HG03060 (cell line): ENCODE measurements at regions not wholly inside any gene's neighbourhood (a gene's known extent, or its start where the extent isn't known, plus 50 kb on each side); places are given as distances from the start of the nearest gene placed in this dataset.

Experiments used
- ATAC-seq: cut with Tn5 transposase; IDR thresholded peaks from one replicate; pipeline ENCODE4 v1.9.1; 2021; ENCODE audit warnings: low read depth, moderate number of reproducible peaks; ENCODE audit not compliant: unreplicated experiment

DNA sequence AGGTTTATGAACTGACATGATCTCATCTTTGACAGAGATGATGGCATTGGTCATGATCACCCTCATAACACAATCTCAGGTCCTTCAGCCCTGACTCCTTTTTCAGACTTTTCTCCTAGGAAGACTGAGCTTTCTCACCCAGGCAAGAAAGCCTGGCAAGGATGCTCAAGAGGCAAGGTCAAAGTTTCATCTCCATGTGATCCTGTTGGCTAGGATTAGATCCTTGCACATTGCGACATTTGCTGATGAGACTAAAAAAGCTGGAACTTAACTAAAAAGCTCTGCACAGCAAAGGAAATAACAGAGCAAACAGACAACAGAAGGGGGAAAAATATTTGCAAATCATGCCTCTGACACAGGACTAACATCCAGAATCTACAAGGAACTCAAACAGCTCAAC lies 444.1 kb upstream of the PSMD7 start:
- ATAC-seq: no peak

DNA sequence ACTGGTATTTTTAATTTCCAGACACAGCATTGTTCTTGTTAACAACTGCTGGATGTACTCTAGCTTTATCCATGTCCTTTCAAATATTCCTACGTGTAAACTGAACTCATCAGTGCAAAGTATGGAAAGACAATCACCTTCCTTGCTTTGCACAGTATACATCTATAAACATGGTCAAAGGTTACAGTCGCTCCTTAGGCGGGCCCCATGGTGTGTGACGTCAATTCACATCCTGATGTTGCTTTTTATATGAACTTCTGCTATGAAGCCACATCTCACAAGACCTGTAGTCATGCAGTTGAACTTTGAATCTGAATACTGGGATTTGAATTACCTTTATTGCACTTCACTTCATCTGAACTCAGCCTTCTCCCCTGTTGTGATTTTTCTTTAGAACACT lies 447.6 kb upstream of the PSMD7 start:
- no peak for ATAC-seq

DNA sequence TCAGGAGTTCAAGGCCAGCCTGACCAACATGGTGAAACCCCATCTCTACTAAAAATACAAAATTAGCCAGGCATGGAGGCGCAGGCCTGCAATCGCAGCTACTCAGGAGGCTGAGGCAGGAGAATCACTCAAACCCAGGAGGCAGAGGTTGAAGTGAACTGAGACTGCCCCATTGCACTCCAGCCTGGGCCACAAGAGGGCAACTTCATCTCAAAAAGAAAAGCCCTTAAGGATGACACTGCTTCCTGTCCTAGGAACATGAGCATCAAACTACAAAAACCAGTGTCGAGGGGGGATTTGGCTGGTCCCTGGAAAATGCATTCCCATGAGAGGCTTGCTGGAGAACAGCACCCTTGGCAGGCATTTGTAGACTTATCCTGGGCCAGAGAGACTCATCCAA lies 449.5 kb upstream of the PSMD7 start:
- no peak for ATAC-seq

DNA sequence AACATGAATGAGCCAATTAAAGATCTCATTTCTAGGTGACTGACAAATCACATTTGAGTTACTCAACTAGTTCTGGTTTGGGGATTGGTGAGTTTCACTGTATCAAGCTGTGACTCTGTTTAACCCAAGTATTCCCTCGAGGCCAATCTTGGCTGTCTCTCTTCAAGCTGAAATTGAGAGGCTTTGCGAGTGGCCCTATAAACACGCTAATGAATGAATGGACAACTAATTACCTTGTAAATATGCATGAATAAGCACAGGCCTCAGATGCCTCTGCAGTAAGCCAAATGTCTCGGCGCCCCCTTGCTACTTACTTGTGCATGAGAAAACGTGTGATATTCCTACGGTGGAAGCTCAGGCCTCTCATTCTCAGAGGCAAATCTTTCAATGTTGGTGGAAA lies 450.3 kb upstream of the PSMD7 start:
- ATAC-seq: no peak

DNA sequence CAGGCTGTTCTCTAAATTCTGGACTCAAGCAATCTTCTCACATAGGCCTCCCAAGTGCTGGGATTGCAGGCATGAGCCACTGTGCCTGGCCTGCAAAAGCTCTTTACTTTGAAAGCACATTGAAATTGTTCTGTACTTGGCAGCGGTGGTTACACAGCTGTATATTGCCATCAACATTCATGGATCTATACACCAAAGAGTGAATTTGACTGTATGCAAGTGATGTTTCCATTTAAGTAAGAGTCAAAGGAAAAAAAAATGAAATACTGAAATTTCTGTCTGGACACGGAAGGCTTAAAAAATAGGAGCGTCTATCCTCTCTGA lies 450.6 kb upstream of the PSMD7 start:
- ATAC-seq: no peak

DNA sequence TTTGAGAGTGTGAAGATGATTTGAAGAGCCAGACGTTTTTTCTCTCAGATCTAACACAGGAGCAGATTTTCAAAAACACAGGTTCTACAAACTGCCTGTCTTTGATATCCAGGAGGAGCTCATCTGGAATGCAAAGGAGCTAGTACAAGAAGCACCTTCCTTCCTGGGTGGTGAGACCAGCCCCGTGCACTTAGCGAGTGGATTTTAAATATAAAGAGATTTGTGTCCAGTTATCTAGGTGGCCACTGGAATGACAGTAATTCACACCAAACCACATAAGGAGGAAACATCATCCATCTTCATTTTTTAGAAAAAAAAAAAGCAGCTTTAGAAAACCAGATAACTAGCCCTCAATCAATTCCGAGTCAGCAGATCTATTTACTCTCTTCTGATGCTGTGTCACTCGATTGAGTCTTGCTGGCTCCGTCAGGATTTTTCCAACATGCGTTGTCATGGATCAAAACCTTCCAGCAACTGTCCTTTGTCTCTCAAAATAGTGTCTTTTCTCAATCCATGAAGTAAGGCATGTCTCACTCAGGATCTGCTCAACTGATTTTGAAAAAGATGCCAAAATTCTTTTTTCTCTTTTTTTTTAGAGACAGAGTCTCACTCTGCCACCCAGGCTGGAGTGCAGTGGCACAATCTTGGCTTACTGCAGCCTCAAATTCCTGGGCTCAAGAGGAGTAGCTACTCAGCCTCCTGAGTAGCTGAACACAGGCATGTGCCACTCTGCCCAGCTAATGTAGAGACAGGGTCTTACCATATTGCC lies 451.2 kb upstream of the PSMD7 start:
- ATAC-seq: no peak

DNA sequence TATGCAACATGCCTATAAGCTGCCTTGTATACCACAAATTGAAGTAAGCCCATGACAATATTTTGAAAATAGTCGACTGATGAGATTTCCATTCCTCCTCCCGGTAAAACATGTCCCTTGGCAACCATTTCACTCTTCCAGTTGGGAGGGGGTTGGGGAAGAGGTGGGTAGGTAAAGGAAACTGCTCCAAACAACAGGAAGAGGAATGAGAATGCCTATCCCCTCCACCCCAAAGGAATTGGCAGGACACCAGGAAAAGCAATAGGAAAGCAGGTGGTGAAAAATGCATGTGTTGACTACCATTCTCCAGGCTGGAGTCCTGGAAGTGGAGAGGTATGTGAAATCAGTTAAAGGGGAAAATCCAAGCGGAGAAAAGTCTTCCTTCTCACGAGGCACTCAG lies 455.9 kb upstream of the PSMD7 start:
- ATAC-seq: no peak

DNA sequence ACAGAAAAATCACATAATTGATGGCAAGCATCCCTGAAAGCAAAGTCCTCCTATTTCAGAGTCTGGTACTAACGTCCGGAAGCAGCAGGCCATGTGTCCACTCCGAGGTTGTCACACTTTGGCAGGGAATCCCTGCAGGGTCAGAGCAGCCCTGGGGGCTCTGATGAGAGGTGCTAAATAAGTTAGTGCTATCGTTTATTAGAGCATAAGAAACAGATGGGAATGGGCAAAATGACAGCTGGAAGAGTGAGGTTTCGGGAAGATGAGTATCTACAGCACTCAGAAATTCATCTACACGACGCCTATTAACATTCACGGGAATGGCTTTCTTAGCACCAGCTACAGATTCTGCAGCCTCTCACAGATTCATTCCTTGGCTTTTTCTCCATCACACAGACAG lies 465.4 kb upstream of the PSMD7 start:
- no peak for ATAC-seq

DNA sequence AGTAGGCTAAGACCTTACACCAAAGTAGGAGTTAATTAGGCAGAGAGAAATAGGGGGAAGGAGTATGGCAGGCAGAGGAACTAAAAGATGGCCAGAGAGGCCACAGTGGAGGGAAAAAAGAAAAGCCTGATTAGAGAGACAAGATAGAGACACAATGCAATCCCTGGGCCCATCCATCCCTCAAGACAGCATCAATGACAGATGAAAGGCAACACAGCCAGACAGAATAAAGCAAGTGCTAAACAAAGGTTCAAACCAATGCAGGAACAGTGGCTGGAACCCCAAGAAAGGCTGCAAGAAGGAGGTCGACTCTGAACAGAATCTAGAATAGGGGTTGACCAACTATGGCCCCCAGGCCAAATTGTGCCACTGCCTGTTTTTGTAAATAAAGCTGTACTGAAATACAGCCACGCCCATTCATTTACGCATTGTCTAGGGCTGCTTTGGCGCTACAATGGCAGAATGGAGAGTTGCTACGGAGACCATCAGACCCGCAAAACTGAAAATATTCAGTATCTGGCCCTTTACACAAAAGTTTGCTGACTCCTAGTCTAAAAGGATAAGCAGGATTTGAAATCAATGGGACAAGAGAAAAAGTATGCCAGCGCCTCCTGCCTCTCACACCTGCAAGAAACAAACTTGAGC lies 473.3 kb upstream of the PSMD7 start:
- no peak for ATAC-seq

DNA sequence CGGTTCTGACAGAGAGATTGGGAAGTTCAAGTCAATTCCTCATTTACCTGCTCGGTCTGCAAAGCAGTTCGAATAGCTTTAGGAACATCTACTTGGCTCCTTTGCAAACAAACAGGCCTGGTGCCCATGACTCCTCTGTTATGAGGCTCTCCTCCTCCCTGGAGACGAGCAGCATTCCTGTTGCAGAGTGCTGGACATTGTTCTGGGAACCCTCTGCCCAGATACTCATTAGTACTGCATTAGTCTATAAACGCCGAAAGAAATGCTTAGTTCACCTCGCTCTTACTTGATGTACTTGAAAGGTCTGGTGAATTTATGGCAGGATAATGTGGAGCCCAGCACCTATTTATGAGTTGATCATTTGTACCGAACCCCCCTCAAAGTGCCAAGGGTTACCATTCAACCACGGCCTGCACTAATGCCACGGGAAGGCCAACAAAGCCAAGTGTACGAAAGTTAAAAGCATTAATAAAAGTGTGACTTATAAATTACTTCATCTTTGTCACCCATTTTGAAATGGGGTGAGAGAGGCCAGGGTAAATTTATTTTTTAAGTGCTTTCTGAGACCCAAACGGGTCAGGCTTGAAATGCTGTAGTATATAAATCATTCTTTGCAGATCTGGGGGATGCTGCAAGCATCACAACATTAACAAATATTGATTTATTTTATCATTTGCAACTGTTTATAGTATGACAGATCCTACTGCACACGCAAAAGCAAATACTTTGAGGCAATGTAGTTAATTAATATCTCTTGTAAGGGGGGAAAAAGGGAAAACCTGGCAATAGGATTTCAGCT lies 478.9 kb upstream of the PSMD7 start:
- no peak for ATAC-seq

DNA sequence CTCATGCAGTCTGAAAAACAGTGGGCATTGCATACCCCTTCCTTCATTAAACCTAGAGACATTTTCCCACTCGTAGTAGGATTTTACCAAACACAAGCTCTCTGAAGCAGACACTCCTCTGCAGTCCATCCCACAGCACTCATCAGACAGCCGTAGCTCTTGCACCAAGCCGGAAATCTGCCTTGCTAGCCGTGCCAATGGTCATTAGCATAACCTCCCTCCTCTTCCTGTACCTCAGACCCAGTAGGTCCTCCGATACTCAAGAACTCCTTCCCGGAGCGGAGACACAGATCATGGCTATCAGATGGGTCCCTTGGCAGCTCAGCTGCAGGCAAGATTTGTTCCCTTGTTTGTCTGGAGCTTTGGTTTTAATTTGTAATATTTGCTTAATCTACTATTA lies 483.1 kb upstream of the PSMD7 start:
- no peak for ATAC-seq

DNA sequence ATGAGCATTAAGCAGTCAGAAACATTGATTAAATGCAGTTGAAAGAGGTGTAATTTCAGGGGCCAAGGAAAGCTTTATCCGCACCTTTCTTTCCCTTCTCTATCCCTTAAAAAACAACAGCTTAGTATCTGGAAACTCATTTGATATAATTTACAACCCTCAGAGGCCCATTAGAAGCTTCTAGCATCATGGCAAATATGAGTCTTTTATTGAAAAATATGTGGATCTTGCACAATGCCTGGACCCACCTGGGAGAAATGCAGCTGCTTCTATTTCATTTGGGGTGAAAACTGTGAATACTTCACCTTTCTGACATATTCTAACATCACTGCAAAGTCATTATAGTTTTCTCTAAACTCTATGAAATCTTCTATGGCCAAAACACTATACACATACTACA lies 492.2 kb upstream of the PSMD7 start:
- no peak for ATAC-seq

DNA sequence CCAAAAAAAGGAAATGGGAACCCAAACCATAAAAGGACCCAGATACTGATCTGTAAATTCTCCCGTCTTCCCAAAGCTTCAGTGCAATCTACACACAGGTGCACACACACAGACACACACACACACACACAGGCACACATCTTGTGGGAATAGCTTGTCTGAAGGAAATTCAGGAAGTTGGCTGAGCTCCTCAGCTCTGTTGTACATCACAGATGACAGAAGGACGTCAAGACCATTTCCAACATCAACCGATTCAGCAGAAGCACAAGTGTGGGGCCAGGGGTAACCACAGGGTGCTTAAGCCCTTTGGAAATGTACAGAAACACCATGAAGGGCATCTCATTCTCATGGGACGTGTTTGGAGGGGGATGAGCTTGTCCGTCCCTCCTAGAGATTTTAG lies 498.1 kb upstream of the PSMD7 start:
- ATAC-seq: no peak

DNA sequence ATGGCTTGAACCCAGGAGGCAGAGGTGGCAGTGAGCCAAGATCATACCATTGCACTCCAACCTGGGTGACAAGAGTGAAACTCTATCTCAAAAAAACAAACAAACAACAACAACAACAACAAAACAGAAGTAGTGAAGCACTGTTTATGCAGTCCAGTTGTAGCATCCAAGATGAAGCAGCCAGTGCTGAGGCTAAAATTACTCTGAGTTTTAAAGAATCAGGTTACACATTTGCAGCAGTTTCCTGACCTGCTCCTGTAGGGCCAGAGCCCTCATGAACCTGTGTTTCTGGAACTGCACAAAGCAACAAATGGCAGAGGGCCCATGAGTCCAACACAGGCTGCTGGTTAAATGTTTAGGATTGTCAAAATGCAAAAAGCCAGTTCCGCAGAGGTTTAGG lies 499.5 kb upstream of the PSMD7 start:
- no peak for ATAC-seq

DNA sequence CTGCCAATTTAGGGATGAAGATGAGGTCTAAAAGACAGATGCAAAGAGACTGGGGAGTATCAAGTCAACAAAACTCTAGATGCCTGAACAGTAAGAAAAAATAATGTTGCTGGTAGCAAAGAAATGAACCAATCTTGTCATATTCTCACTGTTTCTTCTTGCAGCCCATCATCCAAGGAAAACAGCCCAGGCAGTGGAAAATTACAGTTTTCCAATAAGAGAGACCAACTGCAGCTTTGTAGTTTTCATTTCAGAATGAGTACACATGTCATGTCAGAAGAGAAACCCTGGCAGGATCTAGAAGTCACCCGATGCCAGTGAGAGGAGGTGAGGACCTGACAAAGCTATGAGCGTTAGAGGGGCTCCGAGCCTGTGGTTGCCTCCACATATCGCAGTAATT lies 500.4 kb upstream of the PSMD7 start:
- no peak for ATAC-seq

DNA sequence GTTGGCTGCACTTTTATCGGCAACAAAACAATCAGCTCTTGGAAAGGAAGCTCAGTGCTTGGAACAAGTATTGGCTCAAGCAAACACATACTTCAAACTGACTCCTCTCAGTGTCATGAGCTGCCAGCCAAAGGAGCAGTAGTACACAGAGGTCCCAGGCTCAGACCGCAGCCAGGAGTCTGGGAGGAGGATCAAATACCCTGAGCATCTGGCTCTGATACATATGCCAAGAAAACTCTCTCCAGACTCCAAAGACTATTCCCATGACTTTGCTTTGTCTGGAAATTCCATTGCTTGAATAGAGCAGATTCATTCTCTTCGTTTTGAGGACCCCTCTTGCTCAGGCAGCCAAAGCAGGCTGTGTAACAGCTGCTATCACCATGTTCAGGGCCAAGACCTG lies 501.6 kb upstream of the PSMD7 start:
- no peak for ATAC-seq

DNA sequence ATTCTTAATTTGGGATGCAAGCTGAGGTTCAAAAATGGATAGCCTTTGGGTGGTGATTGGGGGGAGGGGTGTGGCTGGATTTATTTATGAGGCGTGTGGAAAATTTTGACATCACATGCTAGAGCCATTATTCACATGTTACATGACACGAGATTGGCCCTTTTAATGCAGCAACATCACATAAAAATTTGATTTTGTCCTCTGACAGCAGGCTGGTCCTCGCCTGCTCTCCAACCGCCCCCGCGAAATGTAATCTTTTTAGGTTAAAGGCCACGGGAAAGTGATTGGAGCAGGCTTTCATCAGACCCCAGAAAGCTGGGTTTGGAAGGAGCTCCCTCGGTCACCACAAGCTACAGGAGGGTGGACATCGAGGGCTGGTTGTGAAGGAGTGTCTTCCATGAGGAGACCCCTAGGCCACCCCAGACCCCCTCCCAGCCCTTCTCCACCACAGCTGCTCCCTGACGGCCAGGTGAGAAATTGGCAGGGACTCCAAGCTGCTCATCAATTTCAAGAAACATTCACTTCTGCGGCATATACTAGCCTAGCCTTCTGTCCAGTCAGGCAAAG lies 502.7 kb upstream of the PSMD7 start:
- ATAC-seq: no peak

DNA sequence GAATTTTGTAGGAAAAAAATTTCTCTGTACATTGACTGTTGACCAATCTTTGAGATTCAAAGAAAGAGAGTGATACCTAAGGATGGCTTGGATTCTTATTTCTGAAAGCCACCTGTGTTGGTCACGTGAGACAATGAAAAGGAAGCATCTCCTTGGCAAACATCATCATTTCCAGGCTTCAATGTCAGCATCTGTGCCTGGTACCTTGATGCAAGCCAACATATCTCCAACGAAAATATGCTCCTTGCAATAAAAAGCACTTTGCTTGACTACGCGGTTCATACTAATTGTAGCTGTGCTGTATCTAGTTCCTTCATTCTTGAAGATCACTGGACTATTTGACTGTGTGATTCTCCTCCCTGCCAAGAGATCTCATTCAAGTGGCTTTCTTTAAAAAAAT lies 503.4 kb upstream of the PSMD7 start:
- ATAC-seq: no peak

DNA sequence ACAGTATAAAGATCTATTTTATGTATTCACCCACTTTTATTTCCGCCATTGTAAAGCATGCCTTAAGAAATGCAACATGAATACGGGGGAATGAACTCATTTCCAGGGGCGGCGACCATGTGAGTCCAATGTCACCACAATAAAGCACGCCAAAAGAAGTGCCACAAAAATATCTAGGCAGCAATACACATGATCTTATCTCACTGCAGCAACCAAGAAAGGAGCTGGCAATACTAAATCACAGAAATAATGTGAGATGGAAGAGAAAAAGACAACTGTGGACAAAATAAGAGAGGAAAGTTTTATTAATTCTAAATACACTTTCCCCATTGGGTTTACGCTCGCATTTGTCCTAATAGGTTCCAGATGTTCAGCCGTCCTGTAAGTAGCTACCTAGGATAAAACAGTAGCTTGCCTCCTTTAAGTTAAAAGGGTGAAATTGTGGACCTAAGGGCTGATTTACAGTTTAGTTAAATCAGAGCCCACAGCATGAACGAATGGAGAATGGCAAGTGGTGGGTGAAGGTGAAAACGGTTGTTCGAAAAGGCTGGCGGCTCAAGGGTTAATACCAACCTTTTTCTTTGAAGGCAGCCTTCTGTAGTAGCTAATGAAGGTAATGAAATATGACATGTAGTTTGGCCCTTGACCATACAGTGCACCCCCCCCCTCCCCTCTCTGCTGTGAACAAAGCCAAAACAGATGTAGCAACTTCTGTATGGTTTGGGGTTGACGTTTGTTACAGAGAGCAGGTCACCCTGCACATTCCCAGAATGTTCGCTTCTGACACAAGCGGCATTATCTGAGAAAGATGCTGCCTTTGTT lies 504.2 kb upstream of the PSMD7 start:
- no peak for ATAC-seq

DNA sequence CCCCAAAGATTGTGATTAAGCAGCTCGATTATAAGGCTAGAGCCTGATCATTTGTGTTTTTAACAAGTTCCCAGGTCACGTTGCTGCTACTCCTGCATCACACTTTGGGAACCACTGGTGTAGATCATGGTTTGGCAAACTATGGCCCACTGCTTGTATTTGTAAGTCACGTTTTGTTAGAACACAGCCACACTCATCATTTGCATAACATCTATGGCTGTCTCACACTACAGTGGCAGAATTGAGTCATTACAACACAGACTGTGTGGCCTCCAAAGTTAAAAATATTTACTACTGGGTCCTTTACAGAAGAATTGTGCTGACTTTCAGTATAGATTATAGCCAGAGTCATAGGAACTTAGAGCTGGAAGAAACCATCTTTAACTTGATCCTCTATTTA lies 515.3 kb upstream of the PSMD7 start:
- no peak for ATAC-seq

DNA sequence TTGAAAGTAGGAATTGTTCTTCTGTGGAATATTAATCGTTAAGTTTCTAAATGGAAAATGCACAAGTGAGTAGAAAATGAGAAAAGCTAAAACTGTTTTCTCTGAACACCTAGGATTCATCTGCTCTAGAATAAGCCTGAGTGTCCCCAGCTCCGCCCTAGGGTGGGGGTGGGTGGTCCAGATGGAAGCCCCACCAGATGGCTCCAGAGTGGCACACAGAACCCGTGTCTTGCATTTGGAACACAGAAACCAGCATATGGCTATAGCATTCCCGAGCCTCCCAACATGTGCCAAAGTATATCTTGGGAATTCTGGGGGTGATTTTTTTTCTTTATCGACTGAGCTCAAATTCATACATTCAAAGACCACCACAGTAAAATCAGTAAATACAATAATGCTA lies 517.7 kb upstream of the PSMD7 start:
- ATAC-seq: no peak
